GM18868 (cell line): ENCODE measurements at regions not wholly inside any gene's neighbourhood (a gene's known extent, or its start where the extent isn't known, plus 50 kb on each side); places are given as distances from the start of the nearest gene placed in this dataset.

Experiments
- ATAC-seq: cut with Tn5 transposase; IDR thresholded peaks from one replicate; pipeline ENCODE4 v1.9.1; 2021; ENCODE audit warnings: mild to moderate bottlenecking, moderate library complexity; ENCODE audit not compliant: unreplicated experiment

GRCh38 chr10:131682271-131682962 lies 218.4 kb upstream of the PPP2R2D start:
- no peak for ATAC-seq

GRCh38 chr10:131683281-131683861 lies 217.4 kb upstream of the PPP2R2D start:
- no peak for ATAC-seq

- ATAC-seq = no peak
Measured at GRCh38 chr10:131683941-131684340, 216.9 kb upstream of the PPP2R2D start.

- no peak for ATAC-seq
Measured at GRCh38 chr10:131685007-131685406, 215.8 kb upstream of the PPP2R2D start.

GRCh38 chr10:131685576-131685975 lies 215.2 kb upstream of the PPP2R2D start:
- no peak for ATAC-seq

GRCh38 chr10:131686781-131687420 lies 213.9 kb upstream of the PPP2R2D start:
- ATAC-seq = no peak

GRCh38 chr10:131688304-131688703 lies 212.5 kb upstream of the PPP2R2D start:
- no peak for ATAC-seq

GRCh38 chr10:131689016-131689415 lies 211.8 kb upstream of the PPP2R2D start:
- ATAC-seq = no peak

GRCh38 chr10:131689486-131689885 lies 211.3 kb upstream of the PPP2R2D start:
- ATAC-seq = no peak

GRCh38 chr10:131689954-131690757 lies 210.7 kb upstream of the PPP2R2D start:
- no peak for ATAC-seq

- ATAC-seq = no peak
Measured at GRCh38 chr10:131690805-131691239, 210.0 kb upstream of the PPP2R2D start.

- no peak for ATAC-seq
Measured at GRCh38 chr10:131691481-131692090, 209.2 kb upstream of the PPP2R2D start.

- ATAC-seq = no peak
Measured at GRCh38 chr10:131692176-131692575, 208.6 kb upstream of the PPP2R2D start.

GRCh38 chr10:131692686-131693334 lies 208.0 kb upstream of the PPP2R2D start:
- no peak for ATAC-seq

GRCh38 chr10:131693766-131694165 lies 207.0 kb upstream of the PPP2R2D start:
- no peak for ATAC-seq

- no peak for ATAC-seq
Measured at GRCh38 chr10:131694168-131694780, 206.5 kb upstream of the PPP2R2D start.

GRCh38 chr10:131694781-131695495 lies 205.9 kb upstream of the PPP2R2D start:
- ATAC-seq = no peak

- ATAC-seq = no peak
Measured at GRCh38 chr10:131695496-131696165, 205.2 kb upstream of the PPP2R2D start.
